HEK293T (cell line): ENCODE measurements at regions not wholly inside any gene's neighbourhood (a gene's known extent, or its start where the extent isn't known, plus 50 kb on each side); places are given as distances from the start of the nearest gene placed in this dataset.

Experiments used
- CTCF ChIA-PET: fragments of 350-600 bp; formaldehyde crosslinking; extraction: SDS; loops from one replicate; lab custom pipeline; 2021; ENCODE audit warnings: antibody characterized with exemption, inconsistent platforms; lab: Yijun Ruan, JAX
- POLR2A ChIA-PET: fragments of 350-600 bp; formaldehyde crosslinking; extraction: SDS; loops from one replicate; lab custom pipeline; 2020; ENCODE audit warnings: antibody characterized with exemption, inconsistent platforms; lab: Yijun Ruan, JAX
- DNase-seq: peaks from one replicate; pipeline ENCODE4 v3.0.0; 2012; ENCODE audit warnings: mixed read lengths; ENCODE audit errors: extremely low spot score
- ARNT ChIP-seq: fragments of 450-650 bp; IDR thresholded peaks from 2 replicates; pipeline ENCODE4 v1.6.1; 2017; ENCODE audit warnings: mild to moderate bottlenecking
- BHLHE40 ChIP-seq: fragments of 450-650 bp; IDR thresholded peaks from 2 replicates; pipeline ENCODE4 v1.6.1; 2016; ENCODE audit warnings: mild to moderate bottlenecking, moderate library complexity, borderline replicate concordance
- CTBP1 ChIP-seq: fragments of 450-650 bp; IDR thresholded peaks from 2 replicates; pipeline ENCODE4 v1.6.1; 2016; ENCODE audit warnings: borderline replicate concordance
- ELF4 ChIP-seq: fragments of 450-650 bp; IDR thresholded peaks from 2 replicates; pipeline ENCODE4 v1.6.1; 2017; ENCODE audit warnings: antibody characterized with exemption
- FOXA1 ChIP-seq: fragments of 450-650 bp; IDR thresholded peaks from 2 replicates; pipeline ENCODE4 v1.6.1; 2016; ENCODE audit warnings: mild to moderate bottlenecking
- FOXK2 ChIP-seq: fragments of 450-650 bp; IDR thresholded peaks from 2 replicates; pipeline ENCODE4 v1.6.1; 2016; ENCODE audit warnings: mild to moderate bottlenecking
- FOXM1 ChIP-seq: fragments of 450-650 bp; IDR thresholded peaks from 2 replicates; pipeline ENCODE4 v1.6.1; 2017; ENCODE audit warnings: mild to moderate bottlenecking, borderline replicate concordance
- HDGF ChIP-seq: fragments of 450-650 bp; IDR thresholded peaks from 2 replicates; pipeline ENCODE4 v1.6.1; 2017; ENCODE audit warnings: antibody characterized with exemption, borderline replicate concordance
- L3MBTL2 ChIP-seq: fragments of 450-650 bp; conservative IDR thresholded peaks from 2 replicates; pipeline ENCODE4 v1.6.1; 2016; ENCODE audit warnings: mild to moderate bottlenecking
- LEF1 ChIP-seq: fragments of 450-650 bp; IDR thresholded peaks from 2 replicates; pipeline ENCODE4 v1.6.1; 2017; ENCODE audit warnings: mild to moderate bottlenecking, borderline replicate concordance
- NFRKB ChIP-seq: fragments of 450-650 bp; IDR thresholded peaks from 2 replicates; pipeline ENCODE4 v1.6.1; 2016; ENCODE audit warnings: mild to moderate bottlenecking, moderate library complexity
- PKNOX1 ChIP-seq: fragments of 450-650 bp; IDR thresholded peaks from 2 replicates; pipeline ENCODE4 v1.6.1; 2016
- SP1 ChIP-seq: fragments of 450-650 bp; IDR thresholded peaks from 2 replicates; pipeline ENCODE4 v1.6.1; 2017
- SUZ12 ChIP-seq: fragments of 450-650 bp; IDR thresholded peaks from 2 replicates; pipeline ENCODE4 v1.6.1; 2016; ENCODE audit warnings: mild to moderate bottlenecking
- TARDBP ChIP-seq: fragments of 450-650 bp; IDR thresholded peaks from 2 replicates; pipeline ENCODE4 v1.6.1; 2016
- ZNF384 ChIP-seq: fragments of 450-650 bp; IDR thresholded peaks from 2 replicates; pipeline ENCODE4 v1.6.1; 2016

GRCh38 chr13:47081850-47082249 is 185.0 kb upstream of the HTR2A start:
- POLR2A ChIA-PET: no interaction called here
- DNase-seq: no peak
- CTCF ChIA-PET: no interaction called here
- TF ChIP-seq BHLHE40 (no peak), FOXM1 (no peak), HDGF (no peak), NFRKB (no peak), SUZ12 (no peak), L3MBTL2 (no peak), FOXK2 (no peak), FOXA1 (no peak), ZNF384 (no peak), LEF1 (no peak), SP1 (no peak), ARNT (no peak), ELF4 (no peak), CTBP1 (no peak), TARDBP (no peak)

GRCh38 chr13:47081246-47081645 is 184.4 kb upstream of the HTR2A start:
- no peak for DNase-seq
- TF ChIP-seq L3MBTL2: no peak
- TF ChIP-seq SP1: no peak
- TF ChIP-seq ELF4: no peak
- TF ChIP-seq LEF1: no peak
- TF ChIP-seq FOXM1: no peak
- TF ChIP-seq NFRKB: no peak
- no peak for TF ChIP-seq ARNT
- TF ChIP-seq PKNOX1: no peak
- TF ChIP-seq CTBP1: no peak
- TF ChIP-seq HDGF: no peak
- no peak for TF ChIP-seq FOXK2
- no peak for TF ChIP-seq FOXA1
- no peak for TF ChIP-seq ZNF384
- no peak for TF ChIP-seq TARDBP
- ChIA-PET CTCF (no interaction called here), POLR2A (no interaction called here)

GRCh38 chr13:47080621-47081020 is 183.8 kb upstream of the HTR2A start:
- POLR2A ChIA-PET: no interaction called here
- CTCF ChIA-PET: no interaction called here
- peak; percentile 15 for DNase-seq
- TF ChIP-seq HDGF (no peak), NFRKB (no peak), SUZ12 (no peak), ELF4 (no peak), BHLHE40 (no peak), ZNF384 (no peak)

GRCh38 chr13:47076500-47076899 is 179.6 kb upstream of the HTR2A start:
- ChIA-PET POLR2A (no interaction called here), CTCF (no interaction called here)
- no peak for DNase-seq
- TF ChIP-seq FOXK2 (no peak), ZNF384 (no peak), FOXA1 (no peak), L3MBTL2 (no peak), FOXM1 (no peak)

GRCh38 chr13:47069133-47069532 is 172.3 kb upstream of the HTR2A start:
- TF ChIP-seq PKNOX1 (0 out of 2 replicates have a peak, but pooled peaks have one; percentile 25), FOXA1 (no peak)
- no peak for DNase-seq
- ChIA-PET POLR2A (no interaction called here), CTCF (no interaction called here)

- CTCF ChIA-PET: no interaction called here
- TF ChIP-seq ZNF384 (no peak), FOXK2 (no peak), ARNT (no peak), BHLHE40 (no peak), CTBP1 (no peak), L3MBTL2 (no peak), PKNOX1 (no peak), LEF1 (no peak), FOXM1 (no peak), SP1 (no peak), SUZ12 (no peak)
- DNase-seq: no peak
- POLR2A ChIA-PET: no interaction called here
Measured at GRCh38 chr13:47067306-47067705, 170.5 kb upstream of the HTR2A start.

- TF ChIP-seq HDGF (no peak), CTBP1 (no peak), SP1 (no peak), FOXA1 (no peak), FOXK2 (no peak), SUZ12 (no peak), PKNOX1 (no peak), ARNT (no peak), ELF4 (no peak), ZNF384 (no peak), BHLHE40 (no peak), LEF1 (no peak), TARDBP (no peak), NFRKB (no peak), FOXM1 (no peak), L3MBTL2 (no peak)
- CTCF ChIA-PET: no interaction called here
- POLR2A ChIA-PET: no interaction called here
- no peak for DNase-seq
Measured at GRCh38 chr13:47066226-47066625, 169.4 kb upstream of the HTR2A start.
